ENCODE measurements at regions not wholly inside any gene's neighbourhood (a gene's known extent, or its start where the extent isn't known, plus 50 kb on each side); places are given as distances from the start of the nearest gene placed in this dataset.

GRCh38 chr14:105665247-105665950, 139.0 kb downstream of the TMEM121 start (continued):
- TF ChIP-seq CTCF (conservative IDR thresholded peaks at IDR 0.05; ENCODE audit: low read depth in 2 of 2) (no peak), NANOG (IDR thresholded peaks at IDR 0.05; ENCODE audit: borderline replicate concordance) (no peak), JUNB (IDR thresholded peaks at IDR 0.05; ENCODE audit: unreplicated experiment) (no peak), EZH2 (IDR thresholded peaks at IDR 0.05; ENCODE audit: low read depth, unreplicated experiment) (no peak), EZH2phosphoT487 (IDR thresholded peaks at IDR 0.05; ENCODE audit: unreplicated experiment) (no peak)

- no peaks in the 10 kb centered on the region for H3K4me1 Mint-ChIP-seq
- Histone ChIP-seq H4K20me1 (replicated peaks; ENCODE audit: insufficient read depth) (no peaks in the 10 kb centered on the region), H3K4me3 (no peak overlapping the region), H3F3A (replicated peaks; ENCODE audit: low read depth) (no peaks in the 10 kb centered on the region), H3K4me2 (no peak overlapping the region), H3K27me3 (ENCODE audit: insufficient read depth) (no peaks in the 10 kb centered on the region), H3K79me2 (replicated peaks; ENCODE audit: insufficient read depth) (no peaks in the 10 kb centered on the region), H2AFZ (no peak overlapping the region), H3K4me1 (ENCODE audit: insufficient read depth) (no peaks in the 10 kb centered on the region), H3K9me2 (ENCODE audit: insufficient read depth) (no peaks in the 10 kb centered on the region), H3K36me3 (ENCODE audit: insufficient read depth) (no peaks in the 10 kb centered on the region), H3K27ac (ENCODE audit: low read depth) (no peak overlapping the region)
- H3K4me3 Mint-ChIP-seq, result no peak overlapping the region
- no peak for ATAC-seq
- peaks cover 10% of the 10 kb centered on the region for H3K36me3 Mint-ChIP-seq (ENCODE audit: low read depth)
- DNase-seq (ENCODE audit: low spot score), result no peak
- no peak overlapping the region for H3K27ac Mint-ChIP-seq
- TF ChIP-seq CREB1 (CRISPR knock-in tag; IDR thresholded peaks at IDR 0.05; ENCODE audit: low read depth) (no peak), ZNF114 (CRISPR knock-in tag; IDR thresholded peaks at IDR 0.05) (no peak), STAT1 (IDR thresholded peaks at IDR 0.05; ENCODE audit: unreplicated experiment) (no peak), NANOG (IDR thresholded peaks at IDR 0.05; ENCODE audit: borderline replicate concordance) (no peak), POLR2AphosphoS5 (IDR thresholded peaks at IDR 0.05; ENCODE audit: low read depth) (no peak)
- H3K9me3 Mint-ChIP-seq, result peaks cover 76% of the 10 kb centered on the region
- peaks cover 8% of the 10 kb centered on the region for H3K27me3 Mint-ChIP-seq (ENCODE audit: insufficient read depth, low read depth, poor library complexity)
Observed at GRCh38 chr14:105665951-105666277, 139.5 kb downstream of the TMEM121 start.

- Histone ChIP-seq H4K20me1 (replicated peaks; ENCODE audit: insufficient read depth) (no peaks in the 10 kb centered on the region), H3K27ac (ENCODE audit: low read depth) (no peak overlapping the region), H3K4me3 (no peak overlapping the region), H3K4me1 (ENCODE audit: insufficient read depth) (no peaks in the 10 kb centered on the region), H3F3A (replicated peaks; ENCODE audit: low read depth) (no peaks in the 10 kb centered on the region), H3K9me2 (ENCODE audit: insufficient read depth) (no peaks in the 10 kb centered on the region), H3K36me3 (ENCODE audit: insufficient read depth) (no peaks in the 10 kb centered on the region), H3K4me2 (no peak overlapping the region), H2AFZ (no peak overlapping the region), H3K27me3 (ENCODE audit: insufficient read depth) (no peaks in the 10 kb centered on the region), H3K79me2 (replicated peaks; ENCODE audit: insufficient read depth) (no peaks in the 10 kb centered on the region)
- Mint-ChIP-seq H3K4me3 (no peak overlapping the region), H3K27ac (no peak overlapping the region), H3K4me1 (no peaks in the 10 kb centered on the region), H3K27me3 (ENCODE audit: insufficient read depth, low read depth, poor library complexity) (peaks cover 6% of the 10 kb centered on the region), H3K9me3 (peaks cover 79% of the 10 kb centered on the region), H3K36me3 (ENCODE audit: low read depth) (peaks cover 8% of the 10 kb centered on the region; the same call in 1 of the 3 replicates)
- DNase-seq (ENCODE audit: low spot score) (no peak), ATAC-seq (no peak)
- TF ChIP-seq STAT1 (IDR thresholded peaks at IDR 0.05; ENCODE audit: unreplicated experiment) (no peak), ZNF462 (CRISPR knock-in tag; IDR thresholded peaks at IDR 0.05) (no peak), EZH2 (IDR thresholded peaks at IDR 0.05; ENCODE audit: low read depth, unreplicated experiment) (no peak), ZNF114 (CRISPR knock-in tag; IDR thresholded peaks at IDR 0.05) (no peak), CREB1 (CRISPR knock-in tag; IDR thresholded peaks at IDR 0.05; ENCODE audit: low read depth) (no peak), EZH2phosphoT487 (IDR thresholded peaks at IDR 0.05; ENCODE audit: unreplicated experiment) (no peak)
Observed at GRCh38 chr14:105666420-105666819, 140.0 kb downstream of the TMEM121 start.
